SKM-1 treated with dmso at 0.1 percent for 144 hours (cell line): ENCODE measurements at regions not wholly inside any gene's neighbourhood (a gene's known extent, or its start where the extent isn't known, plus 50 kb on each side); places are given as distances from the start of the nearest gene placed in this dataset.
"Not testable (repeated sequence)": the region's sequence is repeated elsewhere in the genome, so short reads cannot be mapped to it uniquely, and the experiment has no call there.

Experiments used
- DNase-seq: peaks from one replicate; lab custom pipeline; 2025; ENCODE audit not compliant: unreplicated experiment; lab: John Stamatoyannopoulos, UW

DNA sequence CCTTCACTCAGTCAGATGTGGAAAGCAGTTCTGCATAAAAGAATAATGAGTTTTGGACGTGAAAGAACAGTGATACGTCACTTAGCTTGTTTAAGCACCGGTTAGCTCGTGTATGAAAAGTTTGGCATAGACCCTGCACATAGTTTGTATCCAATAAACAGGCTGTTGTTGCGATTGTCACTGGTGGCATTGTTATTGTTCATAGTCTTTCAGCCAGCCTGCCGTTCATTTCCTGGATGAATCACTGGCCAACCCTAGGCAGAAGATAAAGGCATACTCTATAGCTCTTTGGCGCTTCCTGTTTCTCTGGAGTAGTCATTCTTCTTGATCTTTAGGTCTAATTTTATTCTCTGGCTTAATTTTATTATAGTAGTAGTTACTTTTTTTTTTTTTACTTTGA lies 57.8 kb upstream of the ANKRD30A start:
- DNase-seq: no peak

GRCh38 chr10:37062296-37062695 lies 63.1 kb upstream of the ANKRD30A start:
- DNase-seq: not testable (repeated sequence)

DNA sequence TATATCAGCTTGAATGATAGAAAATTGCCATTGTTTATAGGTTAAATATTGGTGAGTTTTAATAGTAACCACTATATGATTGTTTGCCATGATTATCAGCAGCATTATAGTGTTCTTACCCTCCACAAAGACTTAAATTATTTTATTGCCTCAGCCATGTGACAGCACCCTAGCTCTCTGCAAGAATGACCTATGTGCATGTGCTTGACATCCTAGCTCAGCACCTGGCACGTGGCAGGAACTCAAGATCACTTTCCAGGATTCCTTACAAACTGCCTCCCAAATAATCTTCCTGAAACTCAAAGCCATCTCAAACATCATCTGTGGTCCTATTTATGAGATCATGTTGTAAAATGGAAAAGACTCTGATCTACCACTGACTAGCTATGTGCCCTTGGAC lies 68.1 kb upstream of the ANKRD30A start:
- no peak for DNase-seq

- DNase-seq: no peak
Measured at GRCh38 chr10:37053476-37053875, 71.9 kb upstream of the ANKRD30A start.

DNA sequence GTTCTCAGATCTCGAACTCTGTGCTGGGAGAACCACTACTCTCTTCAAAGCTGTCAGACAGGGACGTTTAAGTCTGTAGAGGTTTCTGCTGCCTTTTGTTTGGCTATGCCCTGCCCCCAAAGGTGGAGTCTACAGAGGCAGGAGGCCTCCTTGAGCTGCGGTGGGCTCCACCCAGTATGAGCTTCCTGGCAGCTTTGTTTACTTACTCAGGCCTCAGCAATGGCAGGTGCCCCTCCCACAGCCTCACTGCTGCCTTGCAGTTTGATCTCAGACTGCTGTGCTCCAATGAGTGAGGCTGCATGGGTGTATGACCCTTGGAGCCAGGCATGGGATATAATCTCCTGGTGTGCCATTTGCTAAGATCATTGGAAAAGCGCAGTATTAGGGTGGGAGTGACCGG lies 75.4 kb upstream of the ANKRD30A start:
- DNase-seq: not testable (repeated sequence)

- not testable (repeated sequence) for DNase-seq
Measured at GRCh38 chr10:37044319-37044718, 81.1 kb upstream of the ANKRD30A start.

GRCh38 chr10:37035853-37036252 lies 89.5 kb upstream of the ANKRD30A start:
- DNase-seq: no peak

DNA sequence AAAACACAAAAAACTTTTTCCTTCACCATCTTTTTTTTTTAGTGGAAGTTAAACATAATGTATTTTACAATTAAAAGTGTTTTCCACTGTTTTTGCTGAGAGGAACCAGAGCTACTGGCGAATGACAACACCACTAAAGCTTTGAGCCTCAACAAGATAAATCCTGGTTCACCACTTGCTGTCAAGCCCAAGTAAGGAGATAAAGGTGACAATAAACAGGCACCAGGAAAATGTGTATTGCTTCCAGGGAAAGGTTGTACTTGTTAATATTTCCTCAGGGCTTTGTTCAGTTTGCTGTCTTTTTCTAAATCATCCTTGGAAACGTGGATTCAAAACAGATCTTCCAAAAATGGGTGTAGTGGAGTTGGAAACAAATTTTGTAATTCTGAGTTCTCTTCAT lies 109.9 kb upstream of the ANKRD30A start:
- DNase-seq: no peak

GRCh38 chr10:37010741-37011140 lies 114.7 kb upstream of the ANKRD30A start:
- no peak for DNase-seq

DNA sequence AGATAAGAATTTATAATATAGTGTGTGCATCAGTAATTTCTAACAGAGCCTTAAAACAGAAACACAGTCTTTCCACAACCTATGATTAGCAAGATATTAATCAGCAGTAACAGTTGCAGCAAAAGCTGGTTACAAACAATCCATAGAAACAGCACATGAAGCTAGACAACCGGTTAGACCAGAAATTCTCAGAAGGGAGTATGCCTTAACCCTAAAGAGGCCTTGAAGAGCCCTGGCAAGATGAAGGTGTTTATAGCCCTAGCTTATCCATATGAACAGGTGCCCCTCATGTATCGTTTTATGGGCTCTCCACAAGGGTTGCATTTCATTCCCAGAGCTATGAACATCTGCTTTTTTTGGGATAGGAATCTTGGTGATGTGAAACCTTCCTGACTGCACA lies 117.1 kb upstream of the ANKRD30A start:
- not testable (repeated sequence) for DNase-seq

DNA sequence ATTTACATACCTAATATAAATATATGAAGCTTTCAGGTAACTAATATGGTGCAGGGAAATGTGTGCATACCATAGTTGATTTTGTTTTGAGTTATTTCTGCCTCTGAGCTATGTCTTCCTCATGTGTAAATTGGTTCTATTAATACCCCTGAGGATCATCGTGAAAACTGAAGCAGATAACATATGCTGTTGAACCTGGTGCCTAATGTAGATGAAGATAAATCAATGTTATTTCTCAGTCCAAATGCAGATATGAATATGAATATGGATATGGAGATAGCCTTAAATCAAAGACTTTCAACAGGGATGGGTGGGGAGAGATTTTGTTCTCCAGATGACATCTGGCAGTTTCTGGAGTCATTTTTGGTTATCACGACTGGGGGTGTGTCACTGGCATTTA lies 122.3 kb upstream of the ANKRD30A start:
- DNase-seq: no peak

- DNase-seq: not testable (repeated sequence)
Measured at GRCh38 chr10:36995806-36996205, 129.6 kb upstream of the ANKRD30A start.

- no peak for DNase-seq
Measured at GRCh38 chr10:36994886-36995285, 130.5 kb upstream of the ANKRD30A start.

GRCh38 chr10:36989233-36989632 lies 136.2 kb upstream of the ANKRD30A start:
- DNase-seq: no peak

DNA sequence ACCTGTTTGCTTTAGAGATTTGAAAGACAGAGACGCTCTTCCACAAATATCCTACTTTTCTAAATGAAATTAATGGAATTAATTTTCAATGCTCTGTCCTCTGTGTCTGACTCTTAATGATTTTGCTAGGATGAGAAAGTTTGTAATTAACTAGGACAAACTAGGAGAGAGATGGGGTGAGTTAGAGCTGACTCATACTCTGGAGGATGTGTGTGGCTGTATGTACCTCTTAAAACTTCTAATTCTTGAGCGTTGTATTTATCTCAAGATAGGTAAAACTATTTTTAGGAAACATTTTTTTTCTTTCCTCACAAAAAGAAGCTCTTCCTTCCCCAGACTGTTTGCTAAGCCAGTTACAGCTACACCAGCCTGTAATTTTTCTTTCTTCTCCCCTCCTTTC lies 178.8 kb upstream of the ANKRD30A start:
- DNase-seq: no peak

DNA sequence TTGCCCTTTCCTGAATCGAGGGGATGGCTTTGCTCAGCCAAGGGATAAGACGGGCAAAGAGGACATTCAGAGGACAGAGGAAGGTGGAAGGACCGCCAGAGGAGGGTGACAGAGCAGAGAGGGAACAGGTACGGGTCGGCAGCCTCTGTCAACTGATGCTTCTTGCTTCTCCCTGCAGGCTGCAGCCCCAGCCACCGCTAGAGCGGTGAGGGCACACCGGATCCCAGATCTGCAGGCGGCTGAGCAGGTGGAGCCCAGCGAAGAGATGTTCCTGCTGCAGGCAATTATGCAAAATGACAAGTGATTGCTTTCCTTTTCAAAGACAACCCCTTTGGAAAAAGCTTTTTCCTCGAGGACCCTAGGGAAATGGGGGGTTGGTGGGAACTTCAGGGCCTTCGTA lies 181.9 kb upstream of the ANKRD30A start:
- DNase-seq: no peak

GRCh38 chr10:36942616-36943015 lies 182.8 kb upstream of the ANKRD30A start:
- no peak for DNase-seq

GRCh38 chr10:36903040-36903439 lies 222.4 kb upstream of the ANKRD30A start:
- no peak for DNase-seq

GRCh38 chr10:36899652-36900051 lies 225.7 kb upstream of the ANKRD30A start:
- no peak for DNase-seq

DNA sequence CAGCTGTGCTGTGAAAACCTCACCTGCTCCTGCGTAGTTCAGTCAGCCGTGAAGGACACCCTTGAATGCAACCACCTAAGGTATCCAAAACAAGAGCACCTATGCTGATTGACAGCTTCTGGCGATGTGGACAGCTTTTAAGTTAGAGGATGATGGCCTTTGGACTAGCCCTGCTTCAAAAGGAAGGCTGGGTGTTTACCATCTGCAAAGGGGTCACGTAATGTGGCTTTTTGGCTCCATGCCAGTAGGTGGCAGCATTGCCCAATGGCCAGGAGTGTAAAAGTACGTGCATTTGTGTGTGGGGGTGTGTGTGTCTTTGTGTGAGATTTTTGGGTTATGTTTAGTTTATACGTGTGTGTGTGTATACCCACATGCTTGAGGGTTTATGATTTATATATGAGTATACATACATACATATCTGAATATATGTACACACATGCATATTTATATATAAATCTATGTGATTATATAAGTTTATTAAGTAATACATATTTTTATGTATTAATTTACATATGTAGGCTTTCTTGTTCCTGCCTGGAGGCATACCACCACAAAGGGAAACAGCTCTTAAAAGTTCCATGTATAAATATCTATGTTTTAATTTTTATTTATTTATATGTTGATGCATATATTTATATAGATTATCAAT lies 236.3 kb upstream of the ANKRD30A start:
- peak; percentile 19 for DNase-seq

GRCh38 chr10:36886303-36886891 lies 239.0 kb upstream of the ANKRD30A start:
- no peak for DNase-seq

DNA sequence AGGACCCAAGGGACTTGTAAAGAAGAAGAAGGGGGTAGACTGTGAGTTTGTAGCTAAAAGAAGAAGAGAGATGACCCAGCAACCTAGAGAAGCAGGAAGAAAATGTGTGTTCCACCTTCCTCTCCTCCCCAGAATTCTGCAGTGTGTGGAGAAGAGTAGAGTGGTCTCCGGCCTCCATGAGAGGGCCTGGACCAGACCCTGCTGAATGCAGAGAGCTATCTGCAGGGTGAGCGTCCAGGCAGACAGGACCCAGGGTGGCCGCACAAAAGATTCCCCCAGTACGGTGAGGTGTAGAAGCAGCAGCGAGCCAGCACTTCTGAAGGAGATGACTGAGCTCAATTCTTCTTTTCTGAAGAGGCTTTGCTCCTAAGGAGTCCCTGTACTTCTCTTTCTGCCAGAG lies 239.7 kb upstream of the ANKRD30A start:
- DNase-seq: no peak

DNA sequence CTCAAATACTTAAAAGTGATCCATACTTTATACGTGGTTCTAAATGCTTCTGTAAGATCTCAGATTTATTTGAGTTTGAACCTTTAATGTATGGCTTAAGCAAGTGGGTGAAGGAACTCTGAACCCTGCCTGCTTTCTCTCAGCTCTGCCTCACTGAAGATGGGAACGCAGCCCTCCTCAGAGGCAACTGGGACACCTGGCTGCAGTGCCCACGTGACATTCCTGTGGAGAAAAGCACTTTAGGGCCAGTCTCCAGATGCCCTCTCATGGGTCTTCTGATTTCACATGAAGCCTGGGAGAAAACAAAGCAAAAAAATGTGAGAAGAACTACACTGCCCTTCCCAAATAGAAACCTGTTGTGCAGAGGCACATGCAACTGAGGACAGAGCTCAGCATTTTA lies 242.6 kb upstream of the ANKRD30A start:
- no peak for DNase-seq
